Ectodermal cell (in vitro differentiated cells): ENCODE measurements at regions not wholly inside any gene's neighbourhood (a gene's known extent, or its start where the extent isn't known, plus 50 kb on each side); places are given as distances from the start of the nearest gene placed in this dataset.
"Not testable (repeated sequence)": the region's sequence is repeated elsewhere in the genome, so short reads cannot be mapped to it uniquely, and the experiment has no call there.

Experiments used
- H3K27ac ChIP-seq: 2 replicates; pipeline ENCODE4 v1.7.0; 2013; ENCODE audit warnings: mild to moderate bottlenecking, low read depth, low read length; ENCODE audit not compliant: insufficient read depth, poor library complexity, severe bottlenecking
- H3K27me3 ChIP-seq: 2 replicates; pipeline ENCODE4 v1.7.0; 2013; ENCODE audit warnings: mild to moderate bottlenecking, low read length; ENCODE audit not compliant: insufficient read depth, control insufficient read depth, poor library complexity, severe bottlenecking
- H3K36me3 ChIP-seq: one replicate; pipeline ENCODE4 v1.7.0; 2013; ENCODE audit warnings: low read length; ENCODE audit not compliant: control insufficient read depth, insufficient read depth
- H3K4me1 ChIP-seq: one replicate; pipeline ENCODE4 v1.7.0; 2013; ENCODE audit warnings: low read length; ENCODE audit not compliant: control insufficient read depth, insufficient read depth
- H3K4me3 ChIP-seq: 2 replicates; pipeline ENCODE4 v1.7.0; 2013; ENCODE audit warnings: low read depth, low read length, control low read depth; ENCODE audit not compliant: insufficient read depth
- H3K9me3 ChIP-seq: 2 replicates; pipeline ENCODE4 v1.7.0; 2013; ENCODE audit warnings: mild to moderate bottlenecking, low read length, moderate library complexity; ENCODE audit not compliant: control insufficient read depth
- WGBS, 2 experiments: methylation state at CpG; one replicate each; pipeline ENCODE4 v1.1.7; 2013; ENCODE audit warnings: missing lambda C conversion rate in 2 of 2; 5-methylcytosine and 5-hydroxymethylcytosine counted together

GRCh38 chr12:25366122-25366521, 115.4 kb upstream of the KRAS start:
- no peaks in the 10 kb centered on the region for H3K4me1 ChIP-seq
- H3K27ac ChIP-seq, result no peak overlapping the region
- no peaks in the 10 kb centered on the region for H3K9me3 ChIP-seq
- H3K36me3 ChIP-seq, result no peaks in the 10 kb centered on the region
- no peaks in the 10 kb centered on the region for H3K27me3 ChIP-seq
- H3K4me3 ChIP-seq, result no peak overlapping the region
- WGBS, 2 experiments, result 96 to 97% methylated on average over 3 of the region's 3 CpGs

- H3K4me1 ChIP-seq, result no peaks in the 10 kb centered on the region
- H3K4me3 ChIP-seq, result no peak overlapping the region
- 66 to 68% methylated on average over 3 of the region's 3 CpGs for WGBS, 2 experiments
- no peak overlapping the region for H3K27ac ChIP-seq
- no peaks in the 10 kb centered on the region for H3K27me3 ChIP-seq
- no peaks in the 10 kb centered on the region for H3K9me3 ChIP-seq
- H3K36me3 ChIP-seq, result no peaks in the 10 kb centered on the region
Observed at GRCh38 chr12:25365340-25365730, 114.6 kb upstream of the KRAS start.

- Histone ChIP-seq H3K27ac (no peak overlapping the region), H3K9me3 (no peaks in the 10 kb centered on the region), H3K4me3 (no peak overlapping the region), H3K27me3 (no peaks in the 10 kb centered on the region), H3K4me1 (no peaks in the 10 kb centered on the region), H3K36me3 (no peaks in the 10 kb centered on the region)
- 12 to 14% methylated on average over 3 of the region's 5 CpGs for WGBS, 2 experiments
Observed at GRCh38 chr12:25364529-25365339, 114.0 kb upstream of the KRAS start.

- Histone ChIP-seq H3K36me3 (no peaks in the 10 kb centered on the region), H3K9me3 (no peaks in the 10 kb centered on the region), H3K27ac (no peak overlapping the region), H3K4me3 (no peak overlapping the region), H3K4me1 (no peaks in the 10 kb centered on the region), H3K27me3 (no peaks in the 10 kb centered on the region)
- 83 to 97% methylated on average over 2 to 3 of the region's 4 CpGs for WGBS, 2 experiments
Observed at GRCh38 chr12:25362646-25363045, 111.9 kb upstream of the KRAS start.

- no peaks in the 10 kb centered on the region for H3K27me3 ChIP-seq
- H3K27ac ChIP-seq, result no peak overlapping the region
- WGBS, 2 experiments, result 82 to 95% methylated on average over 2 of the region's 2 CpGs
- H3K4me3 ChIP-seq, result no peak overlapping the region
- no peaks in the 10 kb centered on the region for H3K4me1 ChIP-seq
- no peaks in the 10 kb centered on the region for H3K36me3 ChIP-seq
- H3K9me3 ChIP-seq, result no peaks in the 10 kb centered on the region
Observed at GRCh38 chr12:25361511-25361910, 110.8 kb upstream of the KRAS start.

GRCh38 chr12:25357595-25357994, 106.9 kb upstream of the KRAS start:
- 75 to 82% methylated on average over 2 of the region's 2 CpGs for WGBS, 2 experiments
- Histone ChIP-seq H3K27me3 (no peaks in the 10 kb centered on the region), H3K9me3 (no peaks in the 10 kb centered on the region), H3K4me3 (no peak overlapping the region), H3K36me3 (no peaks in the 10 kb centered on the region), H3K27ac (no peak overlapping the region), H3K4me1 (no peaks in the 10 kb centered on the region)

GRCh38 chr12:25352942-25353341, 102.2 kb upstream of the KRAS start:
- H3K4me3 ChIP-seq, H3K9me3 ChIP-seq, H3K27me3 ChIP-seq, H3K36me3 ChIP-seq, H3K4me1 ChIP-seq, H3K27ac ChIP-seq: not testable (repeated sequence)
- 83 to 93% methylated on average over 2 of the region's 2 CpGs for WGBS, 2 experiments

GRCh38 chr12:25352083-25352918, 101.6 kb upstream of the KRAS start:
- Histone ChIP-seq H3K27ac (no peak overlapping the region), H3K27me3 (no peaks in the 10 kb centered on the region), H3K4me3 (no peak overlapping the region), H3K9me3 (no peaks in the 10 kb centered on the region), H3K36me3 (no peaks in the 10 kb centered on the region), H3K4me1 (no peaks in the 10 kb centered on the region)
- 92 to 95% methylated on average over 3 to 4 of the region's 4 CpGs for WGBS, 2 experiments

GRCh38 chr12:25348593-25348895, 97.8 kb upstream of the KRAS start:
- Histone ChIP-seq H3K4me3 (no peak overlapping the region), H3K27me3 (no peaks in the 10 kb centered on the region), H3K4me1 (no peaks in the 10 kb centered on the region), H3K27ac (no peak overlapping the region), H3K9me3 (no peaks in the 10 kb centered on the region), H3K36me3 (no peaks in the 10 kb centered on the region)
- 100% methylated on average over 1 of the region's 1 CpG; no CpG with 5 or more reads in 1 of the 2 experiments for WGBS, 2 experiments

- H3K27ac ChIP-seq, result no peak overlapping the region
- H3K36me3 ChIP-seq, result no peaks in the 10 kb centered on the region
- H3K4me3 ChIP-seq, result no peak overlapping the region
- H3K4me1 ChIP-seq, result no peaks in the 10 kb centered on the region
- WGBS, 2 experiments, result 60 to 92% methylated on average over 3 to 4 of the region's 4 CpGs
- H3K9me3 ChIP-seq, result no peaks in the 10 kb centered on the region
- H3K27me3 ChIP-seq, result no peaks in the 10 kb centered on the region
Observed at GRCh38 chr12:25347716-25348592, 97.2 kb upstream of the KRAS start.
